Spinal cord (tissue), 9 donors: ENCODE measurements at regions not wholly inside any gene's neighbourhood (a gene's known extent, or its start where the extent isn't known, plus 50 kb on each side); places are given as distances from the start of the nearest gene placed in this dataset.

ENCODE experiments used
- DNase-seq, 6 donors: peaks; one replicate each; pipeline versions ENCODE4 v3.0.0 to v3.0.0-alpha.2; 2013 to 2015; ENCODE audit warnings: low spot score in 6 of 6, low read depth in 4 of 6
- H3K27ac ChIP-seq: one replicate; pipeline ENCODE4 v1.5.1; 2013; ENCODE audit warnings: low read depth, low read length, control low read depth
- H3K27me3 ChIP-seq: one replicate; pipeline ENCODE4 v1.6.1; 2013; ENCODE audit warnings: low read length; ENCODE audit not compliant: control insufficient read depth, insufficient read depth
- H3K36me3 ChIP-seq: one replicate; pipeline ENCODE4 v1.6.1; 2013; ENCODE audit warnings: low read length; ENCODE audit not compliant: control insufficient read depth, insufficient read depth
- H3K4me1 ChIP-seq: one replicate; pipeline ENCODE4 v1.6.1; 2013; ENCODE audit warnings: low read length; ENCODE audit not compliant: control insufficient read depth, insufficient read depth
- H3K4me3 ChIP-seq: one replicate; pipeline ENCODE4 v1.5.1; 2013; ENCODE audit warnings: low read depth, low read length, control low read depth
- H3K9me3 ChIP-seq: one replicate; pipeline ENCODE4 v1.6.1; 2013; ENCODE audit warnings: low read length; ENCODE audit not compliant: control insufficient read depth, insufficient read depth
- WGBS: methylation state at CpG from one replicate; pipeline ENCODE4 v1.1.5; 2013; ENCODE audit warnings: missing lambda C conversion rate; ENCODE audit not compliant: insufficient coverage; 5-methylcytosine and 5-hydroxymethylcytosine counted together
- donor health status: healthy.

- no peaks in the 10 kb centered on the region for H3K36me3 ChIP-seq
- H3K27me3 ChIP-seq, result no peaks in the 10 kb centered on the region
- no peak for DNase-seq
- no peaks in the 10 kb centered on the region for H3K9me3 ChIP-seq
- H3K4me1 ChIP-seq, result no peaks in the 10 kb centered on the region
- no peak overlapping the region for H3K27ac ChIP-seq
- no peak overlapping the region for H3K4me3 ChIP-seq
Observed at GRCh38 chr12:105423237-105423636, 92.7 kb downstream of the C12orf75 start.

GRCh38 chr12:105423921-105424320 lies 93.4 kb downstream of the C12orf75 start:
- DNase-seq, result no peak
- Histone ChIP-seq H3K36me3 (no peaks in the 10 kb centered on the region), H3K9me3 (no peaks in the 10 kb centered on the region), H3K27me3 (no peaks in the 10 kb centered on the region), H3K4me1 (no peaks in the 10 kb centered on the region), H3K4me3 (no peak overlapping the region), H3K27ac (no peak overlapping the region)
- 92% methylated on average over 6 of the region's 7 CpGs for WGBS

GRCh38 chr12:105425254-105426174 lies 95.0 kb downstream of the C12orf75 start:
- Histone ChIP-seq H3K4me1 (no peaks in the 10 kb centered on the region), H3K36me3 (no peaks in the 10 kb centered on the region), H3K27me3 (no peaks in the 10 kb centered on the region), H3K9me3 (no peaks in the 10 kb centered on the region), H3K4me3 (no peak overlapping the region), H3K27ac (no peak overlapping the region)
- 94% methylated on average over 3 of the region's 7 CpGs for WGBS
- no peak for DNase-seq

GRCh38 chr12:105426766-105427165 lies 96.3 kb downstream of the C12orf75 start:
- H3K4me1 ChIP-seq, result no peaks in the 10 kb centered on the region
- H3K4me3 ChIP-seq, result no peak overlapping the region
- H3K36me3 ChIP-seq, result no peaks in the 10 kb centered on the region
- DNase-seq, result no peak
- WGBS, result no CpG with 5 or more reads among the region's 3 CpGs
- no peaks in the 10 kb centered on the region for H3K27me3 ChIP-seq
- H3K27ac ChIP-seq, result no peak overlapping the region
- no peaks in the 10 kb centered on the region for H3K9me3 ChIP-seq

- Histone ChIP-seq H3K36me3 (no peaks in the 10 kb centered on the region), H3K4me3 (no peak overlapping the region), H3K27me3 (no peaks in the 10 kb centered on the region), H3K9me3 (no peaks in the 10 kb centered on the region), H3K4me1 (no peaks in the 10 kb centered on the region), H3K27ac (no peak overlapping the region)
- DNase-seq, result no peak
Observed at GRCh38 chr12:105427883-105428282, 97.4 kb downstream of the C12orf75 start.

GRCh38 chr12:105428793-105429395 lies 98.4 kb downstream of the C12orf75 start:
- Histone ChIP-seq H3K4me1 (no peaks in the 10 kb centered on the region), H3K9me3 (no peaks in the 10 kb centered on the region), H3K36me3 (no peaks in the 10 kb centered on the region), H3K27me3 (no peaks in the 10 kb centered on the region), H3K4me3 (no peak overlapping the region), H3K27ac (no peak overlapping the region)
- WGBS, result no CpG with 5 or more reads among the region's 1 CpG
- no peak for DNase-seq

- Histone ChIP-seq H3K36me3 (no peaks in the 10 kb centered on the region), H3K4me1 (no peaks in the 10 kb centered on the region), H3K27me3 (no peaks in the 10 kb centered on the region), H3K4me3 (no peak overlapping the region), H3K9me3 (no peaks in the 10 kb centered on the region), H3K27ac (no peak overlapping the region)
- DNase-seq, result no peak
- WGBS, result no CpG with 5 or more reads among the region's 1 CpG
Observed at GRCh38 chr12:105429511-105429910, 99.0 kb downstream of the C12orf75 start.

GRCh38 chr12:105431537-105432100 lies 101.1 kb downstream of the C12orf75 start:
- no peak overlapping the region for H3K27ac ChIP-seq
- no peak overlapping the region for H3K4me3 ChIP-seq
- no peak for DNase-seq
- no peaks in the 10 kb centered on the region for H3K9me3 ChIP-seq
- no peaks in the 10 kb centered on the region for H3K4me1 ChIP-seq
- WGBS, result no CpG with 5 or more reads among the region's 2 CpGs
- H3K27me3 ChIP-seq, result no peaks in the 10 kb centered on the region
- no peaks in the 10 kb centered on the region for H3K36me3 ChIP-seq

- no peaks in the 10 kb centered on the region for H3K9me3 ChIP-seq
- no peaks in the 10 kb centered on the region for H3K27me3 ChIP-seq
Observed at GRCh38 chr12:105433804-105434203, 103.3 kb downstream of the C12orf75 start.

GRCh38 chr12:105436636-105437035 lies 106.1 kb downstream of the C12orf75 start:
- Histone ChIP-seq H3K27ac (no peak overlapping the region), H3K4me1 (no peaks in the 10 kb centered on the region), H3K4me3 (no peak overlapping the region), H3K27me3 (no peaks in the 10 kb centered on the region), H3K36me3 (no peaks in the 10 kb centered on the region), H3K9me3 (peaks cover 3% of the 10 kb centered on the region)
- DNase-seq, result no peak
- 88% methylated on average over 1 of the region's 1 CpG for WGBS

More at GRCh38 chr12:105433804-105434203, 103.3 kb downstream of the C12orf75 start:
- no peak for DNase-seq
- no peaks in the 10 kb centered on the region for H3K36me3 ChIP-seq
- no peaks in the 10 kb centered on the region for H3K4me1 ChIP-seq
- no peak overlapping the region for H3K4me3 ChIP-seq
- no peak overlapping the region for H3K27ac ChIP-seq
